C4-2B (cell line): ENCODE measurements at regions not wholly inside any gene's neighbourhood (a gene's known extent, or its start where the extent isn't known, plus 50 kb on each side); places are given as distances from the start of the nearest gene placed in this dataset.
A peak's percentile ranks its signal among the peaks of the same experiment; 100 is the strongest.
"Not testable (repeated sequence)": the region's sequence is repeated elsewhere in the genome, so short reads cannot be mapped to it uniquely, and the experiment has no call there.

ENCODE experiments used
- H3K27ac ChIP-seq: fragments of 450-650 bp; 2 replicates; pipeline ENCODE4 v1.5.1; 2017
- TF ChIP-seq, protein P1 (sequence below): fragments of 450-650 bp; conservative IDR thresholded peaks from 2 replicates; pipeline ENCODE4 v1.5.1; 2017; ENCODE audit warnings: mild to moderate bottlenecking

DNA sequence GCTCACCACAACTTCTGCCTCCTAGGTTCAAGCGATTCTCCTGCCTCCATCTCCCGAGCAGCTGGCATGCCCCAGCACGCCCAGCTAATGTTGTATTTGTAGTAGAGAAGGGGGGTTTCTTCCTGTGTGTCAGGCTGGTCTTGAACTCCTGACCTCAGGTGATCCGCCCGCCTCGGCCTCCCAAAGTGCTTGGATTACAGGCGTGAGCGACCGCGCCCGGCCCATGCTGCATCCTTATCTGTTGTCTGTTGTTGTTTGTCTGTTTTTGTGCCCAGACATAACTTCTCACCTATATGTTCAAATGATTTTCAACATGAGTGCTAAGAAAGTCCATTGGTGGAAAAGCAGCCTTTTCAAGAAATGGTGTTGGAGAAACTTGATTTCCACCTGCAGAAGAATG lies 113.0 kb upstream of the HMX1 start:
- not testable (repeated sequence) for H3K27ac ChIP-seq

DNA sequence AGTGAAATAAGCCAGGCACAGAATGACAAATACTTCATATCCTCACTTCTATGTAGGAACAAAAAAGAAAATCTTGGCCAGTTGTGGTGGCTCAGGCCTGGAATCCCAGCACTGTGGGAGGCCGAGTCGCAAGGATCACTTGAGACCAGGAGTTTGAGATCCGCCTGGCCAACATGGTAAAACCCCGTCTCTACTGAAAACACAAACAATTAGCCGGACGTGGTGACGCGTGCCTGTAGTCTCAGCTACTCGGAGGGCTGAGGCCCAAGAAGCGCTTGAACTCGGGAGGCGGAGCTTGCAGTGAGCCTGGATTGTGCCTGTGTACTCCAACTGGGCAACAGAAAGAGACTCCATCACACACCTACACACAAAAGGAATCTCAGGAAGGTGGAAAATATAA lies 112.3 kb upstream of the HMX1 start:
- H3K27ac ChIP-seq = not testable (repeated sequence)

DNA sequence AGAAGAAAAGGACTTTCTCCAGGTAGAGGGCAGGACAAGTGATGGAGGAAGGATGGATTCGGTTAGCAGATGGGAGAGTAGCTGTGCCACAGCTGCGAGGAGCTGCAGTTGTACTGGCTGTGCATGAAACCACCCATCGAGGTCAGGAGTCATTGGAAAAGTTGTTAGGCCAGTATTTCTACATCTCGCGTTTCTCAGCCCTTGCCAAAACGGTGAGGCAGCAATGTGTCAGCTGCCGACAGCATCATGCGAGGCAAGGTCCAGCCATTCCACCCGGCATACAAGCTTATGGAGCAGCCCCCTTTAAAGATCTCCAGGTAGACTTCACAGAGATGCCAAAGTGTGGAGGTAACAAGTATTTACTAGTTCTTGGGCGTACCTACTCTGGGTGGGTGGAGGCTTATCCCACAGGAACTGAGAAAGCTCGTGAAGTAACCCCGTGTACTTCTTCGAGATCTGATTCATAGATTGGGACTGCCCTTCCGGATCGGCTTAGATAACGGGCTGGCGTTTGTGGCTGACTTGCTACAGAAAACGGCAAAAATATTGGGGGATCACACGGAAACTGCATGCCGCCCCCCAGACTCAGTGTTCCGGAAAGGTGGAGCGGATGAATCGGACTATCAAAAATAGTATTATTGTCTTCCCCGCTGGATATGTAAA lies 105.0 kb upstream of the HMX1 start:
- not testable (repeated sequence) for H3K27ac ChIP-seq

- not testable (repeated sequence) for H3K27ac ChIP-seq
These were observed 101.0 kb upstream of the HMX1 start for GRCh38 chr4:8972635-8973034.

- not testable (repeated sequence) for H3K27ac ChIP-seq
These were observed 94.3 kb upstream of the HMX1 start for GRCh38 chr4:8965896-8966295.

DNA sequence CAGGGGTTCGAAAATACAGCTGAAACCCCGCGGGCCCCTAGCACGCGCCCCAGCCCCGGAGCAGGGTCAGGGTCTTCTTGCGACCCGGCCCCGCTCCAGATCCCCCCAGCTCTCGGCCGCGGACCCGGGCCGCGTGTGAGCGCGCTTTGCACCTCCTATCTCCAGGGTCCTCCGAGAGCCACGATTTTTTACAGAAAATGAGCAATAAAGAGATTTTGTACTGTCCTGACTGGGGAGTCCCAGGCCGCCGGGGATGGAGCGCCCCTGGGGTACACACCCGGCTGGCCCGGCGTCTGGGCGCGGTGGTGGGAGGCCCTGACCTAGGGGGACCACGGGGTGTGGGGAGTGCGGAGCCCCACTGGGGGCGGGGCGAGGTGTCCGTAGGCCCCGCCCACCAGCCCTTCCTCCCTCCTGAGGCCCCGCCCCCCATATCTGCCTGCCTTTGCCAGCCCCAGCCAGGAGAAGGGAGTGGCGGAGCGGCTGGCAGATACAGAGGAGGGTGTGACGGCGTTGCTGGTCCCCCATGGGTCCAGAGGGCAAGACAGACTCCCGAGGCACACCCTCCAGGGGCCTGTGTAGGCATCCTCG lies 92.7 kb upstream of the HMX1 start:
- not testable (repeated sequence) for H3K27ac ChIP-seq

GRCh38 chr4:8963533-8963932 lies 91.9 kb upstream of the HMX1 start:
- not testable (repeated sequence) for H3K27ac ChIP-seq

DNA sequence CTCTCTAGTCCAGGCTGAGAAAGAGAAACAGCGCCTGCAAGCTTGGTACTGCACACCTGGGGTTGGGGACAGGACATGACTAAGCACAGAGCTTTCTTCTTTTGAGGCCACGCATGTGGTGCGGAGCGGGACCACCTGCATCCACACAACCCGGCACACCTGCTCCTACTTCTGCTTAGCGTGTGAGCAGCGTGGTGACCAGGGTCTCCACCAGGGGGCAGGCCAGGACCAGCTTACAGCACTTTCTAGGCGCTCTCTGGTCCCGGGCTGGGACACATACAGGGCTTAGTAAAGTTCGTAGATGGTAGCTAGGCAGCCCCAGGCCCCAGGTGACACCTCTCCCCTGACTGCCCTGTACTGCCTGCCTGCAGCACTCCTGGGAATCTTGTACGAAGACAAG lies 89.7 kb upstream of the HMX1 start:
- TF ChIP-seq, protein P1, sequence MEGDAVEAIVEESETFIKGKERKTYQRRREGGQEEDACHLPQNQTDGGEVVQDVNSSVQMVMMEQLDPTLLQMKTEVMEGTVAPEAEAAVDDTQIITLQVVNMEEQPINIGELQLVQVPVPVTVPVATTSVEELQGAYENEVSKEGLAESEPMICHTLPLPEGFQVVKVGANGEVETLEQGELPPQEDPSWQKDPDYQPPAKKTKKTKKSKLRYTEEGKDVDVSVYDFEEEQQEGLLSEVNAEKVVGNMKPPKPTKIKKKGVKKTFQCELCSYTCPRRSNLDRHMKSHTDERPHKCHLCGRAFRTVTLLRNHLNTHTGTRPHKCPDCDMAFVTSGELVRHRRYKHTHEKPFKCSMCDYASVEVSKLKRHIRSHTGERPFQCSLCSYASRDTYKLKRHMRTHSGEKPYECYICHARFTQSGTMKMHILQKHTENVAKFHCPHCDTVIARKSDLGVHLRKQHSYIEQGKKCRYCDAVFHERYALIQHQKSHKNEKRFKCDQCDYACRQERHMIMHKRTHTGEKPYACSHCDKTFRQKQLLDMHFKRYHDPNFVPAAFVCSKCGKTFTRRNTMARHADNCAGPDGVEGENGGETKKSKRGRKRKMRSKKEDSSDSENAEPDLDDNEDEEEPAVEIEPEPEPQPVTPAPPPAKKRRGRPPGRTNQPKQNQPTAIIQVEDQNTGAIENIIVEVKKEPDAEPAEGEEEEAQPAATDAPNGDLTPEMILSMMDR = peak; percentile 67
- not testable (repeated sequence) for H3K27ac ChIP-seq

DNA sequence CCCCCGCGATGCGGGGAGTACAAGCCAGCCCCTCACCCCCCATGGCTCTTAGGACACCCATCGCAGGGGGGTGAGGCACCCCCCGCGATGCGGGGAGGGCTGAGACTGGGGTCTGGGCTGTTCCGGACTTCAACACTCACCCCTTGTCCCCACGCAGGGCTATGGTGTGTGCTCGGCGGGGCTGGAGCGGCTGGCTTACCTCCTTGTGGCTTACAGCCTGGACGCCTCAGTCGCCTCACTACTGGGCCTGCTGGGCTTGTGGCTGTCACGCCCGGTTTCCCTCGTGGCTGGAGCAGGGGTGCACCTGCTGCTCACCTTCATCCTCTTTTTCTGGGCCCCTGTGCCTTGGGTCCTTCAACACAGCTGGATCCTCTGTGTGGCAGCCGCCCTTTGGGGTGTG lies 87.8 kb upstream of the HMX1 start:
- H3K27ac ChIP-seq = not testable (repeated sequence)

DNA sequence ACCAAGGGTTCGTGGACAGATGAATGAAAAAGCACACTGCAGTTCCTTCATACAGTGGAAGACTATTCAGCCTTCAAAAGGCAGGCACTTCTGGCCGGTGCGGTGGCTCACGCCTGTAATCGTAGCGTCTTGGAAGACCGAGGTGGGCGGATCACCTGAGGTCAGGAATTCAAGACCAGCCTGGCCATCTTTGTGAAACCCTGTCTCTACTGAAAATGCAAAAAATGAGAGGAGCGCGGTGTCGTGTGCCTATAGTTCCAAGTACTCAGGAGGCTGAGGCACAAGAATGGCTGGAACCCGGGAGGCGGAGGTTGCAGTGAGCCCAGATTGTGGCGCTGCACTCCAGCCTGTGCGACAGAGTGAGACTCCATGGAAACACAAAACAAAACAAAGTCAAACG lies 82.4 kb upstream of the HMX1 start:
- not testable (repeated sequence) for H3K27ac ChIP-seq

DNA sequence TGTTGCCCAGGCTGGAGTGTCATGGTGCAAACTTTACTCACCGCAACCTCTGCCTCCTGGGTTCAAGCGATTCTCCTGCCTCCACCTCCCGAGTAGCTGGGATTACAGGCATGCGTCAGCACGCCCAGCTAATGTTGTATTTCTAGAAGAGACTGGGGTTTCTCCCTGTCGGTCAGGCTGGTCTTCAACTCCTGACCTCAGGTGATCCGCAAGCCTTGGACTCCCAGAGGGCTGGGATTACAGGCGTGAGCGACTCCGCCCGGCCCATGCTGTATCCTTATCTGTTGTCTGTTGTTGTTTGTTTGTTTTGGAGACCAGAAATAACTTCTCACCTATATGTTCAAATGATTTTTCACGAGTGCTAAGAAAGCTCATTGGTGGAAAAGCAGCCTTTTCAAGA lies 81.2 kb upstream of the HMX1 start:
- not testable (repeated sequence) for H3K27ac ChIP-seq

- H3K27ac ChIP-seq = not testable (repeated sequence)
These were observed 80.5 kb upstream of the HMX1 start for GRCh38 chr4:8952109-8952508.

DNA sequence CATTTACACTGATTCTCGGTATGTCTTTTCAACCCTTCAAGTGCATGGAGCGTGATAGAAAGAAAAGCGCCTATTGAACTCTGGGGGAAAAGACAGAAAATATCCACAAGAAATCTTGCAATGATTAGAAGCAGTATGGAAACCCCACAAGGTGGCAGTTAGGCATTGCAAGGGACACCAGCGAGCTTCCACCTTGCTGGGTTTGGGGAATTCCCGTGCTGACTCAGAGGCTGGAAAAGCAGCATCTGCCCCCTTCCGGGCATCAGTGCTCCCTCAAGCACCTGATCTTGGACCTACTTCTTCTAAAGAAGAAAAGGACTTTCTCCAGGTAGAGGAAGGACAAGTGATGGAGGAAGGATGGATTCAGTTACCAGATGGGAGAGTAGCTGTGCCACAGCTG lies 73.9 kb upstream of the HMX1 start:
- not testable (repeated sequence) for H3K27ac ChIP-seq

GRCh38 chr4:8943367-8943766 lies 71.7 kb upstream of the HMX1 start:
- H3K27ac ChIP-seq = not testable (repeated sequence)

DNA sequence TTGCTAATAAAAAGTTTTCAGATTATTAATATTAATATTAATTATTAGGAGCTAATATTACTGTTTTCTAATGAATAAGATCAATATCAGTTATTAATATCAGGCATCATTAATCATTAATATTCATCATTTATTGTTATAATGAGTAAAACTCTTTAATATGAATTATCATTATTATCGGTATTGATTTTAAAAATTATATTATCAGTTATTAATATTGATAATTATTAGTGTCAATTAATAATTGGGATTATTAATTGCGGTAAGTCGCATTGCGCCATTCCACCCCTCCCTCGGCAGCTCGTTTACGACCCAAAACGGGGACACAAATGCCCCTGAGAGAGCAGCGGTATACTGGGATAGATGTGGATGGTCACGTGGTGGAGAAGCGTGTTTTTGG lies 70.4 kb upstream of the HMX1 start:
- not testable (repeated sequence) for H3K27ac ChIP-seq

DNA sequence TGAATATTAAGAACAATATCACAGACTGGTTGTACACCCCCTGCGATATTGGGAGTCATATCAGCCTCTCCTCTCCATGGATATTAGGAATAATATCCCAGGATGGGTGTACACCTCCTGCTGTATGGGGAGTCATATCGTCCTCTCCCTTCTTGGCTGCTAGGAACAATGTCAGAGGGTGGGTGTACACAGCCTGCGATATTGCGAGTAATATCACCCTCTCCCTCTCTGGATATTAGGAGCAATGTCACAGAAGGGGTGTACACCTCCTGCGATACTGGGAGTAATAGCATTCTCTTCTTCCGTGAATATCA lies 69.8 kb upstream of the HMX1 start:
- TF ChIP-seq, protein P1 = peak; percentile 54
- H3K27ac ChIP-seq = not testable (repeated sequence)
